Progenitor cell of endocrine pancreas (in vitro differentiated cells): ENCODE measurements at regions not wholly inside any gene's neighbourhood (a gene's known extent, or its start where the extent isn't known, plus 50 kb on each side); places are given as distances from the start of the nearest gene placed in this dataset.

ENCODE experiments used
- DNase-seq: peaks from one replicate; pipeline ENCODE4 v3.0.0; 2021; ENCODE audit warnings: low spot score; ENCODE audit not compliant: unreplicated experiment
- H3K27ac Mint-ChIP-seq: 2 replicates; pipeline ENCODE4 v1.8.0; 2021; ENCODE audit warnings: mild to moderate bottlenecking, moderate library complexity, mixed read lengths
- H3K27me3 Mint-ChIP-seq: 2 replicates; pipeline ENCODE4 v1.8.0; 2021; ENCODE audit warnings: mixed read lengths
- H3K36me3 Mint-ChIP-seq: 2 replicates; pipeline ENCODE4 v1.8.0; 2022; ENCODE audit warnings: mixed read lengths; ENCODE audit not compliant: insufficient read depth
- H3K4me1 Mint-ChIP-seq: 2 replicates; pipeline ENCODE4 v1.8.0; 2021; ENCODE audit warnings: low read depth, mixed read lengths
- H3K4me3 Mint-ChIP-seq: 2 replicates; pipeline ENCODE4 v1.8.0; 2021; ENCODE audit warnings: low read depth, mild to moderate bottlenecking, moderate library complexity, mixed read lengths
- H3K9me3 Mint-ChIP-seq: 2 replicates; pipeline ENCODE4 v1.8.0; 2021; ENCODE audit warnings: low read depth, mixed read lengths
- CTCF ChIP-seq: fragments of 200-600 bp; sonication (generic); IDR thresholded peaks from one replicate; pipeline ENCODE4 v1.5.0; 2021; ENCODE audit warnings: antibody characterized with exemption, mild to moderate bottlenecking; ENCODE audit not compliant: unreplicated experiment

- no peaks in the 10 kb centered on the region for H3K36me3 Mint-ChIP-seq
- H3K9me3 Mint-ChIP-seq = no peaks in the 10 kb centered on the region
- TF ChIP-seq CTCF = no peak
- H3K27me3 Mint-ChIP-seq = peaks cover 3% of the 10 kb centered on the region
- no peak overlapping the region for H3K4me3 Mint-ChIP-seq
- DNase-seq = no peak
- H3K27ac Mint-ChIP-seq = no peak overlapping the region
- H3K4me1 Mint-ChIP-seq = no peaks in the 10 kb centered on the region
Observed at GRCh38 chr5:42915306-42915866, 103.7 kb upstream of the SELENOP start.

GRCh38 chr5:42912184-42912798 is 100.6 kb upstream of the SELENOP start:
- Mint-ChIP-seq H3K36me3 (no peaks in the 10 kb centered on the region), H3K4me1 (peaks cover 5% of the 10 kb centered on the region), H3K27ac (no peak overlapping the region), H3K4me3 (no peak overlapping the region), H3K27me3 (peaks cover 16% of the 10 kb centered on the region), H3K9me3 (no peaks in the 10 kb centered on the region)
- peak; percentile 38 for TF ChIP-seq CTCF
- DNase-seq = no peak

GRCh38 chr5:42908509-42909488 is 97.1 kb upstream of the SELENOP start:
- peaks cover 32% of the 10 kb centered on the region for H3K27me3 Mint-ChIP-seq

GRCh38 chr5:42908086-42908485 is 96.4 kb upstream of the SELENOP start:
- TF ChIP-seq CTCF = no peak
- peaks cover 5% of the 10 kb centered on the region for H3K4me1 Mint-ChIP-seq
- no peaks in the 10 kb centered on the region for H3K36me3 Mint-ChIP-seq
- peaks cover 32% of the 10 kb centered on the region for H3K27me3 Mint-ChIP-seq
- no peaks in the 10 kb centered on the region for H3K9me3 Mint-ChIP-seq
- no peak overlapping the region for H3K27ac Mint-ChIP-seq
- H3K4me3 Mint-ChIP-seq = peak overlapping the region; percentile 82
- DNase-seq = no peak

More at GRCh38 chr5:42908509-42909488, 97.1 kb upstream of the SELENOP start:
- Mint-ChIP-seq H3K9me3 (no peaks in the 10 kb centered on the region), H3K27ac (peak overlapping the region; percentile 73), H3K4me1 (peaks cover 5% of the 10 kb centered on the region), H3K4me3 (peak overlapping the region; percentile 82), H3K36me3 (no peaks in the 10 kb centered on the region)
- TF ChIP-seq CTCF = peak; percentile 84
- peak; percentile 78 for DNase-seq

GRCh38 chr5:42905827-42906226 is 94.1 kb upstream of the SELENOP start:
- peaks cover 31% of the 10 kb centered on the region for H3K27me3 Mint-ChIP-seq
- no peak overlapping the region for H3K4me3 Mint-ChIP-seq
- H3K36me3 Mint-ChIP-seq = no peaks in the 10 kb centered on the region
- H3K27ac Mint-ChIP-seq = no peak overlapping the region
- no peak for DNase-seq
- peaks cover 5% of the 10 kb centered on the region for H3K4me1 Mint-ChIP-seq
- no peak for TF ChIP-seq CTCF
- H3K9me3 Mint-ChIP-seq = no peaks in the 10 kb centered on the region
